ENCODE measurements at regions not wholly inside any gene's neighbourhood (a gene's known extent, or its start where the extent isn't known, plus 50 kb on each side); places are given as distances from the start of the nearest gene placed in this dataset.

DNA sequence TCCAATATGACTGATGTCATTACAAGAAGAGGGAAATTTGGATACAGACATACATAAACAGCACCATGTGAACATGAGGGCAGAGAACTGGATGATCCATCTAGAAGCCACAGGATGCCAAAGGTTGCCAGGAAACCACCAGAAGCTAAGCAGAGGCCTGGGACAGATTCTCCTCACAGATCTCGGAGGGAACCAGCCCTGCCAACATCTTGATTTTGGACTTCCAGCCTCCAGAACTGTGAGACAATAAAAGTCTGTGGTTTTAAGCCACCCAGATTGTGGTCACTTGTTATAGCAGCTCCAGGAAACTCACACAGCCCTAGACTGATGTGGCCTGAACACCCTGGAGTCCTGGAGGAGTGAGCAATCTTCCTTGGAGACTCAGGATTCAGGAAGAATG lies 351.6 kb downstream of the EIPR1 start:
- TF ChIP-seq, protein P1, sequence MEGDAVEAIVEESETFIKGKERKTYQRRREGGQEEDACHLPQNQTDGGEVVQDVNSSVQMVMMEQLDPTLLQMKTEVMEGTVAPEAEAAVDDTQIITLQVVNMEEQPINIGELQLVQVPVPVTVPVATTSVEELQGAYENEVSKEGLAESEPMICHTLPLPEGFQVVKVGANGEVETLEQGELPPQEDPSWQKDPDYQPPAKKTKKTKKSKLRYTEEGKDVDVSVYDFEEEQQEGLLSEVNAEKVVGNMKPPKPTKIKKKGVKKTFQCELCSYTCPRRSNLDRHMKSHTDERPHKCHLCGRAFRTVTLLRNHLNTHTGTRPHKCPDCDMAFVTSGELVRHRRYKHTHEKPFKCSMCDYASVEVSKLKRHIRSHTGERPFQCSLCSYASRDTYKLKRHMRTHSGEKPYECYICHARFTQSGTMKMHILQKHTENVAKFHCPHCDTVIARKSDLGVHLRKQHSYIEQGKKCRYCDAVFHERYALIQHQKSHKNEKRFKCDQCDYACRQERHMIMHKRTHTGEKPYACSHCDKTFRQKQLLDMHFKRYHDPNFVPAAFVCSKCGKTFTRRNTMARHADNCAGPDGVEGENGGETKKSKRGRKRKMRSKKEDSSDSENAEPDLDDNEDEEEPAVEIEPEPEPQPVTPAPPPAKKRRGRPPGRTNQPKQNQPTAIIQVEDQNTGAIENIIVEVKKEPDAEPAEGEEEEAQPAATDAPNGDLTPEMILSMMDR (IDR thresholded peaks at IDR 0.05), result no peak
- TF ChIP-seq POLR2A (IDR thresholded peaks at IDR 0.05), result no peak
